Small intestine (tissue), 7 donors: ENCODE measurements at regions not wholly inside any gene's neighbourhood (a gene's known extent, or its start where the extent isn't known, plus 50 kb on each side); places are given as distances from the start of the nearest gene placed in this dataset.

Experiments used
- DNase-seq, 2 donors: peaks; one replicate each; pipeline versions ENCODE4 v3.0.0 to v3.0.0-alpha.2; 2013
- FAIRE-seq: peaks from 2 replicates; lab custom pipeline; 2012; peaks lifted over from hg19 to GRCh38; lab: Jason Lieb, UNC
- H3K27ac ChIP-seq, 3 donors: one replicate each; pipeline ENCODE4 v1.5.1; 2013; ENCODE audit warnings: low read length in 2 of 3, mild to moderate bottlenecking in 2 of 3, control low read depth in 1 of 3, inconsistent platforms in 1 of 3, low read depth in 1 of 3, moderate library complexity in 1 of 3
- H3K27me3 ChIP-seq, 3 donors: one replicate each; pipeline ENCODE4 v1.6.1; 2013; ENCODE audit warnings: low read length in 3 of 3, inconsistent platforms in 1 of 3; ENCODE audit not compliant: control insufficient read depth in 3 of 3, insufficient read depth in 3 of 3
- H3K36me3 ChIP-seq, 3 donors: one replicate each; pipeline ENCODE4 v1.6.1; 2013; ENCODE audit warnings: low read length in 3 of 3, inconsistent platforms in 1 of 3, low read depth in 1 of 3, mild to moderate bottlenecking in 1 of 3, moderate library complexity in 1 of 3; ENCODE audit not compliant: control insufficient read depth in 3 of 3, insufficient read depth in 2 of 3
- H3K4me1 ChIP-seq, 3 donors: one replicate each; pipeline ENCODE4 v1.6.1; 2013; ENCODE audit warnings: low read length in 2 of 3, inconsistent platforms in 1 of 3, low read depth in 1 of 3, mild to moderate bottlenecking in 1 of 3, moderate library complexity in 1 of 3; ENCODE audit not compliant: control insufficient read depth in 3 of 3, insufficient read depth in 2 of 3
- H3K4me3 ChIP-seq, 3 donors: one replicate each; pipeline ENCODE4 v1.5.1; 2013; ENCODE audit warnings: low read length in 3 of 3, control low read depth in 1 of 3, inconsistent platforms in 1 of 3, low read depth in 1 of 3, mild to moderate bottlenecking in 1 of 3, moderate library complexity in 1 of 3
- H3K9me3 ChIP-seq, 2 donors: one replicate each; pipeline ENCODE4 v1.6.1; 2013; ENCODE audit warnings: low read depth in 1 of 2, low read length in 1 of 2; ENCODE audit not compliant: control insufficient read depth in 2 of 2, insufficient read depth in 1 of 2
- WGBS, 3 donors: extraction: QIAGEN DNeasy Blood & Tissue Kit; methylation state at CpG; one replicate each; pipeline ENCODE4 v1.1.7; 2013; 5-methylcytosine and 5-hydroxymethylcytosine counted together
- donor health status: healthy with polysubstance abuse.
- donor health status: control.
- donor health status: control.
- donor health status: Bipolar disorder and iron deficiency.
- donor health status: healthy.

GRCh38 chr4:136725286-136726081 is 806.8 kb downstream of the PCDH18 start:
- Histone ChIP-seq H3K27me3 (no peaks in the 10 kb centered on the region), H3K27ac (no peak overlapping the region), H3K4me1 (no peaks in the 10 kb centered on the region), H3K9me3 (no peaks in the 10 kb centered on the region), H3K36me3 (no peaks in the 10 kb centered on the region), H3K4me3 (no peak overlapping the region)
- DNase-seq, result no peak
- no peak for FAIRE-seq
- WGBS, 3 donors, result 63 to 68% (median 67%) methylated on average over 4 of the region's 4 CpGs

GRCh38 chr4:136713140-136713539 is 819.2 kb downstream of the PCDH18 start:
- no peaks in the 10 kb centered on the region for H3K36me3 ChIP-seq
- WGBS, 3 donors, result 23 to 37% (median 27%) methylated on average over 1 of the region's 1 CpG
- H3K4me1 ChIP-seq, result no peaks in the 10 kb centered on the region
- H3K27ac ChIP-seq, result no peak overlapping the region
- no peaks in the 10 kb centered on the region for H3K27me3 ChIP-seq
- FAIRE-seq (no peak), DNase-seq (no peak)
- no peaks in the 10 kb centered on the region for H3K9me3 ChIP-seq
- no peak overlapping the region for H3K4me3 ChIP-seq

- no peaks in the 10 kb centered on the region for H3K9me3 ChIP-seq
- DNase-seq (no peak), FAIRE-seq (no peak)
- WGBS, 3 donors, result 60 to 87% (median 81%) methylated on average over 1 of the region's 1 CpG
- no peaks in the 10 kb centered on the region for H3K27me3 ChIP-seq
- no peaks in the 10 kb centered on the region for H3K4me1 ChIP-seq
- no peaks in the 10 kb centered on the region for H3K36me3 ChIP-seq
- H3K27ac ChIP-seq, result no peak overlapping the region
- H3K4me3 ChIP-seq, result no peak overlapping the region
Measured at GRCh38 chr4:136709897-136710296, 822.4 kb downstream of the PCDH18 start.

GRCh38 chr4:136706942-136707341 is 825.4 kb downstream of the PCDH18 start:
- H3K27me3 ChIP-seq, result no peaks in the 10 kb centered on the region
- no peaks in the 10 kb centered on the region for H3K4me1 ChIP-seq
- no peak overlapping the region for H3K4me3 ChIP-seq
- H3K36me3 ChIP-seq, result no peaks in the 10 kb centered on the region
- no peak overlapping the region for H3K27ac ChIP-seq
- H3K9me3 ChIP-seq, result no peaks in the 10 kb centered on the region
- FAIRE-seq (no peak), DNase-seq (no peak)
- WGBS, 3 donors, result 83 to 90% (median 89%) methylated on average over 7 of the region's 7 CpGs

- DNase-seq (no peak), FAIRE-seq (no peak)
- Histone ChIP-seq H3K4me1 (no peaks in the 10 kb centered on the region), H3K36me3 (no peaks in the 10 kb centered on the region), H3K4me3 (no peak overlapping the region), H3K27ac (no peak overlapping the region), H3K27me3 (no peaks in the 10 kb centered on the region), H3K9me3 (no peaks in the 10 kb centered on the region)
- 65 to 81% (median 66%) methylated on average over 3 of the region's 3 CpGs for WGBS, 3 donors
Measured at GRCh38 chr4:136699905-136700304, 832.4 kb downstream of the PCDH18 start.

- H3K27me3 ChIP-seq, result no peaks in the 10 kb centered on the region
- WGBS, 3 donors, result 53 to 77% (median 61%) methylated on average over 3 of the region's 3 CpGs
- FAIRE-seq (no peak), DNase-seq (no peak)
- H3K9me3 ChIP-seq, result no peaks in the 10 kb centered on the region
- no peaks in the 10 kb centered on the region for H3K4me1 ChIP-seq
- H3K4me3 ChIP-seq, result no peak overlapping the region
- H3K27ac ChIP-seq, result no peak overlapping the region
- no peaks in the 10 kb centered on the region for H3K36me3 ChIP-seq
Measured at GRCh38 chr4:136691607-136692006, 840.7 kb downstream of the PCDH18 start.

- FAIRE-seq (no peak), DNase-seq (no peak)
- H3K4me3 ChIP-seq, result no peak overlapping the region
- WGBS, 3 donors, result 20 to 40% (median 30%) methylated on average over 1 of the region's 1 CpG
- H3K27ac ChIP-seq, result no peak overlapping the region
- H3K9me3 ChIP-seq, result no peaks in the 10 kb centered on the region
- H3K4me1 ChIP-seq, result no peaks in the 10 kb centered on the region
- no peaks in the 10 kb centered on the region for H3K36me3 ChIP-seq
- no peaks in the 10 kb centered on the region for H3K27me3 ChIP-seq
Measured at GRCh38 chr4:136690360-136690759, 841.9 kb downstream of the PCDH18 start.

GRCh38 chr4:136687596-136687995 is 844.7 kb downstream of the PCDH18 start:
- Histone ChIP-seq H3K9me3 (no peaks in the 10 kb centered on the region), H3K27ac (no peak overlapping the region), H3K36me3 (no peaks in the 10 kb centered on the region), H3K4me1 (no peaks in the 10 kb centered on the region), H3K4me3 (no peak overlapping the region), H3K27me3 (no peaks in the 10 kb centered on the region)
- FAIRE-seq (no peak), DNase-seq (no peak)
- 58 to 83% (median 73%) methylated on average over 2 of the region's 2 CpGs for WGBS, 3 donors

GRCh38 chr4:136687118-136687517 is 845.2 kb downstream of the PCDH18 start:
- no peak for FAIRE-seq
- 91 to 92% (median 91%) methylated on average over 6 of the region's 6 CpGs for WGBS, 3 donors

More at GRCh38 chr4:136687118-136687517, 845.2 kb downstream of the PCDH18 start:
- Histone ChIP-seq H3K4me3 (no peak overlapping the region), H3K27me3 (no peaks in the 10 kb centered on the region), H3K27ac (no peak overlapping the region), H3K9me3 (no peaks in the 10 kb centered on the region), H3K4me1 (no peaks in the 10 kb centered on the region), H3K36me3 (no peaks in the 10 kb centered on the region)
- DNase-seq, result no peak
